Spleen (tissue), 7 donors: ENCODE measurements at regions not wholly inside any gene's neighbourhood (a gene's known extent, or its start where the extent isn't known, plus 50 kb on each side); places are given as distances from the start of the nearest gene placed in this dataset.

Source experiments
- CTCF ChIP-seq, 11 experiments: fragments of 200-600 bp in 7 of 11; fragments of 450-650 bp in 4 of 11; sonication (generic) in 4 of 11; IDR thresholded peaks in 8 of 11; conservative IDR thresholded peaks in 3 of 11; 1 replicate in 7 of 11; 2 replicates in 4 of 11; pipeline versions ENCODE4 v1.4.0 to v1.8.0; 2016 to 2021; ENCODE audit warnings: antibody characterized with exemption in 11 of 11, inconsistent platforms in 4 of 11, mild to moderate bottlenecking in 1 of 11
- POLR2A ChIP-seq, 3 donors: fragments of 450-650 bp; IDR thresholded peaks; one replicate each; pipeline ENCODE4 v1.5.1; 2017; ENCODE audit warnings: antibody characterized with exemption in 3 of 3, mild to moderate bottlenecking in 1 of 3
- POLR2AphosphoS5 ChIP-seq, 3 donors: sonication (generic); formaldehyde crosslinking; IDR thresholded peaks; one replicate each; pipeline ENCODE4 v1.5.1; 2017; ENCODE audit warnings: antibody characterized with exemption in 3 of 3
- donor health status: DM: no; HTN: no; CAD: no; lungs with moderate emphysema.
- donor health status: DM: no; HTN: no; CAD: no.
- donor health status: DM: no; HTN: no; CAD: no.

- TF ChIP-seq CTCF (IDR thresholded peaks at IDR 0.05 in 8 of 11, conservative IDR thresholded peaks at IDR 0.05 in 3 of 11) (no peak), POLR2AphosphoS5 (IDR thresholded peaks at IDR 0.05) (no peak), POLR2A (IDR thresholded peaks at IDR 0.05) (no peak)
Measured at GRCh38 chr10:59033622-59034021, 142.8 kb upstream of the PHYHIPL start.
